ENCODE measurements at regions not wholly inside any gene's neighbourhood (a gene's known extent, or its start where the extent isn't known, plus 50 kb on each side); places are given as distances from the start of the nearest gene placed in this dataset.

GRCh38 chr5:87872986-87873385 lies 395.7 kb downstream of the TMEM161B start:
- POLR2A ChIA-PET, result no interaction called here
- CTCF ChIA-PET, result no interaction called here
- no peak overlapping the region for H3K4me3 ChIP-seq (ENCODE audit: low read depth, low read length)
- no peak for TF ChIP-seq CTCF (IDR thresholded peaks at IDR 0.05; ENCODE audit: insufficient read depth, low read length, missing control alignments)
- DNase-seq (ENCODE audit: low read depth, low spot score), result no peak

GRCh38 chr5:87868792-87869191 lies 399.9 kb downstream of the TMEM161B start:
- no peak for TF ChIP-seq CTCF (IDR thresholded peaks at IDR 0.05; ENCODE audit: insufficient read depth, low read length, missing control alignments)
- DNase-seq (ENCODE audit: low read depth, low spot score), result no peak
- CTCF ChIA-PET, result no interaction called here

GRCh38 chr5:87867281-87867680 lies 401.4 kb downstream of the TMEM161B start:
- CTCF ChIA-PET, result no interaction called here
- no peak overlapping the region for H3K4me3 ChIP-seq (ENCODE audit: low read depth, low read length)
- DNase-seq (ENCODE audit: low read depth, low spot score), result no peak
- no peak for TF ChIP-seq CTCF (IDR thresholded peaks at IDR 0.05; ENCODE audit: insufficient read depth, low read length, missing control alignments)
- POLR2A ChIA-PET, result no interaction called here

More at GRCh38 chr5:87868792-87869191, 399.9 kb downstream of the TMEM161B start:
- no peak overlapping the region for H3K4me3 ChIP-seq (ENCODE audit: low read depth, low read length)
- POLR2A ChIA-PET, result no interaction called here

GRCh38 chr5:87853541-87853940 lies 415.1 kb downstream of the TMEM161B start:
- POLR2A ChIA-PET, result no interaction called here
- DNase-seq (ENCODE audit: low read depth, low spot score), result no peak
- CTCF ChIA-PET, result no interaction called here
- no peak overlapping the region for H3K4me3 ChIP-seq (ENCODE audit: low read depth, low read length)
- TF ChIP-seq CTCF (IDR thresholded peaks at IDR 0.05; ENCODE audit: insufficient read depth, low read length, missing control alignments), result no peak

- H3K4me3 ChIP-seq (ENCODE audit: low read depth, low read length), result no peak overlapping the region
- no peak for DNase-seq (ENCODE audit: low read depth, low spot score)
- ChIA-PET POLR2A (no interaction called here), CTCF (no interaction called here)
- TF ChIP-seq CTCF (IDR thresholded peaks at IDR 0.05; ENCODE audit: insufficient read depth, low read length, missing control alignments), result no peak
Measured at GRCh38 chr5:87851603-87852002, 417.0 kb downstream of the TMEM161B start.

GRCh38 chr5:87850843-87851242 lies 417.8 kb downstream of the TMEM161B start:
- CTCF ChIA-PET, result no interaction called here
- no peak overlapping the region for H3K4me3 ChIP-seq (ENCODE audit: low read depth, low read length)
- POLR2A ChIA-PET, result no interaction called here
- no peak for TF ChIP-seq CTCF (IDR thresholded peaks at IDR 0.05; ENCODE audit: insufficient read depth, low read length, missing control alignments)
- no peak for DNase-seq (ENCODE audit: low read depth, low spot score)
